ENCODE measurements at regions not wholly inside any gene's neighbourhood (a gene's known extent, or its start where the extent isn't known, plus 50 kb on each side); places are given as distances from the start of the nearest gene placed in this dataset.

GRCh38 chr3:74664606-74665005 lies 50.1 kb upstream of the CNTN3 start:
- no peak for DNase-seq

Measured in activated CD4-positive, alpha-beta T cell treated with anti-CD3 and anti-CD28 coated beads, Interleukin-10, Interleukin-2, amounts not matched to agents 100 ng/mL and 50 ng/mL, durations not matched to agents 16 hours and 8 hours (primary cell).